Retinal pigment epithelial cell (primary cell): ENCODE measurements at regions not wholly inside any gene's neighbourhood (a gene's known extent, or its start where the extent isn't known, plus 50 kb on each side); places are given as distances from the start of the nearest gene placed in this dataset.

Experiments used
- DNase-seq: peaks from one replicate; pipeline ENCODE4 v3.0.0-alpha.2; 2010; ENCODE audit warnings: low read depth
- H3K4me3 ChIP-seq: 2 replicates; pipeline ENCODE4 v1.5.1; 2011; ENCODE audit warnings: mild to moderate bottlenecking, low read length, control low read depth, moderate library complexity
- CTCF ChIP-seq: conservative IDR thresholded peaks from 2 replicates; pipeline ENCODE4 v1.5.1; 2011; ENCODE audit warnings: low read depth, low read length, control low read depth, inconsistent platforms

- no peak for DNase-seq
- H3K4me3 ChIP-seq = no peak overlapping the region
- TF ChIP-seq CTCF = no peak
Observed at GRCh38 chr6:167494698-167495435, 170.0 kb downstream of the TTLL2 start.

- TF ChIP-seq CTCF = no peak
- no peak overlapping the region for H3K4me3 ChIP-seq
- DNase-seq = no peak
Observed at GRCh38 chr6:167495506-167496401, 170.9 kb downstream of the TTLL2 start.

GRCh38 chr6:167496707-167497106 is 171.8 kb downstream of the TTLL2 start:
- no peak overlapping the region for H3K4me3 ChIP-seq
- TF ChIP-seq CTCF = no peak
- no peak for DNase-seq

GRCh38 chr6:167497428-167498056 is 172.7 kb downstream of the TTLL2 start:
- no peak overlapping the region for H3K4me3 ChIP-seq
- no peak for DNase-seq
- TF ChIP-seq CTCF = no peak

GRCh38 chr6:167499161-167499660 is 174.3 kb downstream of the TTLL2 start:
- no peak overlapping the region for H3K4me3 ChIP-seq
- TF ChIP-seq CTCF = no peak
- no peak for DNase-seq

GRCh38 chr6:167500961-167501360 is 176.1 kb downstream of the TTLL2 start:
- no peak for TF ChIP-seq CTCF
- DNase-seq = no peak
- H3K4me3 ChIP-seq = no peak overlapping the region
